IPS-NIHi11 (cell line): ENCODE measurements at regions not wholly inside any gene's neighbourhood (a gene's known extent, or its start where the extent isn't known, plus 50 kb on each side); places are given as distances from the start of the nearest gene placed in this dataset.

Experiments used
- DNase-seq: peaks from one replicate; pipeline ENCODE4 v3.0.0; 2012; ENCODE audit warnings: mixed read lengths, low spot score

DNA sequence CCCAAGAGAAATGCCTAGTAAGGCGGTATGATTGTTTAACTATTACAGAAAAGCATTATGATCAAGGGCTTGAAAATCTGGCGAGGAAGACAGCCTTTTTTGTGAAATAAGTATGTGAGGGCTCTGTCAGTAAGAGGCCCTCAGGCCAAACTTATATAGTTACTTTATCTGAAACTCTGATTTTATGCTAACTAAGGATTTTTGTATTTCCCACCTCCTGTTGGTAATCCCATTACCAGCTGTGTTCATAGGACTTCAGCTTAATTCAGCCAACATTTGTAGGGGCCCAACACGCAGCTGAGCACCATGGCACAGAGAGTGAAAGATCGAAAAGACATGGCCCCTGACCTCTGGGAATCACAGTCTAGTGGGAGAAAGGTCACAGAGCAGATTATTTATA is 318.3 kb upstream of the WWC1 start:
- no peak for DNase-seq

DNA sequence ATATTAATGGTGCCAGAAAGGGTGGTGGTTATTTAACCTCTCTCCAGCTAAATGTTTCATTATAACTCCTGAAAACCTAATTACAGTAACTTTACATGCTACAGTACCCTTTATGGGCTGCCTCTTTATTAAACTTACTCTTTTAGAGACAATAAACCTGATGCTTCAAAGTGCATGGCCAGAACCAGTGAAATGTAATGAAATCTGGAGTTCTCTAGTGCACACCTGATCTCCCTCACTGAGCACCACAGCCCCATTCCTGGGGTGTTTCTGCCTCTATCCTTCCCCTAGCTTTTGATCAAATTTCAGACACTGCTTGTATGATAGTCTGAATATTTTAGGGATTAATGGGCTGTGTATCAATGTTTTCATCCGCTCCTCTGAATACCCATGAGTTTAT is 306.5 kb upstream of the WWC1 start:
- DNase-seq = no peak

DNA sequence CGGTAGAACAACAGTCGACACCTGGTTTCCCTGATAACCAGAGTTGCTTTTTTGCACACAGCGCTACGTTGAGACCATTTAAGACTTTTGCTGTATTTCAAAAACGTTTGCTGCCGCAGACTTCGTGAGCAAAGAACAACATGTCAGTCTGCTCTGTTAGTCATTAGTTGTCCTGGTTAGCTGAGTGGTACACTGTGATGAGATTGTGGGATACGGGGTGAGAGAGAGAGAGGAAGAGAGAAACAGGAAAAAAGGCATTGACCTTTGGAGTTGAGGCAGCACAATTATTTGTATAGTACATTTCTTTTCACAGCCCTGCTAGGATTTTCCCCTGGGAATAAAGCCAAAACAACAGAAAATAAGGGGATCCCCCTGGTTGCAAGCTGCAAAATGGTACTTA is 306.1 kb upstream of the WWC1 start:
- DNase-seq = no peak

- DNase-seq = no peak
Observed at GRCh38 chr5:167987490-167988280, 303.8 kb upstream of the WWC1 start.

DNA sequence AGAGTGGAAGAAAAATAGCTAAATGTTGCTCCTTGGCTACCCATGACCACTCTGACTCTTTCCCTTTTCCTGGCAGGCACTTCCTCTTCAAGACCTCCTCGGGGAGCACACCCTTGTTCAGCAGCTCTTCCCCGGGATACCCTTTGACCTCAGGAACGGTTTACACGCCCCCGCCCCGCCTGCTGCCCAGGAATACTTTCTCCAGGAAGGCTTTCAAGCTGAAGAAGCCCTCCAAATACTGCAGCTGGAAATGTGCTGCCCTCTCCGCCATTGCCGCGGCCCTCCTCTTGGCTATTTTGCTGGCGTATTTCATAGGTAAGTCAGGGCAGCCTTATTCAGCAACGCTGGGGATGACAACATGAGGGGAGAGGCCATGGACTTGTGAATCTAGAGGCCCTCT is 298.6 kb upstream of the WWC1 start:
- DNase-seq = no peak

DNA sequence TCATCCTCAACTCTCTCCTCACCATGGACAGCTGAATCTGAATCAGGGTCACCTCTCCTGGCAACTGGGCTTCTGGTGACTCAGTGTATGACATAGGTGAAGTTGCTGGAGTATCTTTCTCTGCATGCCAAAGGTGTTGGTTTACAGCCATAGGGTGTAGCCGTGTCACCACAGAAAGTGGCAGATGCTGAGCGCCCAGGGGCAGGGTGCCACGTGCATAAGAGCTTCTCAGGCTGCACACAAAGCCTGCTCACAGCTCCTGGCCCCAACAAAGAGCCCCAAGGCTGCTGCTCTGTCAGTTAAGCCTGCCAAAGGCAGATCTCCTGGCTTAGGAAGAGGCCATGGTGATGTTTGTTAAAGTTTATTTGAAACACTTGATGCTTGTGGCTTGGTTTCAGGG is 297.7 kb upstream of the WWC1 start:
- no peak for DNase-seq

DNA sequence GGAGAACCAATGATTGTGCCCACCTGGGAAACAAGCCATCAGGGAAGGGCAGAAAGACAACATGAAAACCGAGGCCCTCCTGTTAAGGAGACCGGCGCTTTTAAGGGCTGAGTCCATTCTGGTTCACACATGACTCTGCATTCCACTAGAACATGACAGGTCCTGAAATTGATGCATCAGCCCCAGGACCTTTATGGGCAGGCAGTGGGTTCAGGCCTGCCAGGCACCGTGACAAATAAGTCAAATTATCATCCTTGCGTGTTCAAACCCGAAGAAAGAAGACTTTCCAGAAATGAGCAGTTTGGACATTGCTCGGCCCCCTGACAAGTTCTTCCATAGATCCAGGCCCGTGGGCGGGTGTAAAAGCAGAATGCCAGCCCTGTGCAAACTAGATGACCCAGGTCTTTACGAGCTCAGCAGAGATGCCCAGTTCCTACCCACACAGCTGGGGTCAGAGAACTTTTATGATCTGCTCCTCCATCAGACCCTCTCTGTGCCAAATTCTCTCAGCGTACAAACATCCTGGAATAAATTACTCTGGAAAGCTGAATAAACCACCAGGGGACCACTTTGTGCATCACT is 295.5 kb upstream of the WWC1 start:
- no peak for DNase-seq

- no peak for DNase-seq
Observed at GRCh38 chr5:167998148-167998767, 293.2 kb upstream of the WWC1 start.

GRCh38 chr5:167999182-167999581 is 292.3 kb upstream of the WWC1 start:
- no peak for DNase-seq

GRCh38 chr5:168001318-168001717 is 290.1 kb upstream of the WWC1 start:
- DNase-seq = no peak

GRCh38 chr5:168002116-168002515 is 289.3 kb upstream of the WWC1 start:
- DNase-seq = no peak

- DNase-seq = no peak
Observed at GRCh38 chr5:168005093-168005492, 286.4 kb upstream of the WWC1 start.

- DNase-seq = no peak
Observed at GRCh38 chr5:168005936-168006335, 285.5 kb upstream of the WWC1 start.

DNA sequence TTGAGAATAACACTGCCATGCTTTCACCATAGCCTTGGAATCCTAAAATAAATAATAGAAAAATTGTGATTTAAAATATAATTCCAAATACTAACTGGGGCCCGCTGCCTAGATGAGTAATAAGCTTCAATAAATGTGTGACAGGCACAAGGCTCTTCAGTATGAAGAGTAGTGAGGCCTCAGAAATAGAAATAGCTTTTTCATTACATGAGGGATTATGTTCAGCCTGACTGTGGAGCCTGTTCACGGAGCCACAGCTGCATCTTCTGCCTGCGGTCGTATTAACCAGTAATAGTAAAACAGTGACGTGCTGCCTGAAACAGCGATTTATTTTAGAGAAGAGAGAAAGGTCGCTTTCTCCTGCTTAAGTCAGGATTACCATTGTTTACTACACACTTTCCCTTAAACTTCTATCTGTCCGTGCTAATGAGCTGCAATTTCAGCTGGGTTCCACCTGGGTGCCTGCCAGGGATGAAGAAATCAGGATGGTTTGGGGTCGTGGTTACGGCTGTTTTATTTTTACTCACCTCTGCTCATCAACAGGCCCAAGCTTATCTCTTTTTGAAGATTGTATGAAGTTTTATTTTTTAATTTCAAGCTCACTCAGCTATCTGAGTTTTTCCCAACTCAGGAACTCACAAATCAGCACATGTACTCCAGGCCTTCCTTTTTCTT is 284.9 kb upstream of the WWC1 start:
- DNase-seq = no peak

- DNase-seq = no peak
Observed at GRCh38 chr5:168007286-168007685, 284.2 kb upstream of the WWC1 start.

- DNase-seq = no peak
Observed at GRCh38 chr5:168008555-168008954, 282.9 kb upstream of the WWC1 start.

- no peak for DNase-seq
Observed at GRCh38 chr5:168011096-168011495, 280.3 kb upstream of the WWC1 start.

GRCh38 chr5:168012006-168012405 is 279.4 kb upstream of the WWC1 start:
- DNase-seq = no peak

- no peak for DNase-seq
Observed at GRCh38 chr5:168013546-168013945, 277.9 kb upstream of the WWC1 start.

DNA sequence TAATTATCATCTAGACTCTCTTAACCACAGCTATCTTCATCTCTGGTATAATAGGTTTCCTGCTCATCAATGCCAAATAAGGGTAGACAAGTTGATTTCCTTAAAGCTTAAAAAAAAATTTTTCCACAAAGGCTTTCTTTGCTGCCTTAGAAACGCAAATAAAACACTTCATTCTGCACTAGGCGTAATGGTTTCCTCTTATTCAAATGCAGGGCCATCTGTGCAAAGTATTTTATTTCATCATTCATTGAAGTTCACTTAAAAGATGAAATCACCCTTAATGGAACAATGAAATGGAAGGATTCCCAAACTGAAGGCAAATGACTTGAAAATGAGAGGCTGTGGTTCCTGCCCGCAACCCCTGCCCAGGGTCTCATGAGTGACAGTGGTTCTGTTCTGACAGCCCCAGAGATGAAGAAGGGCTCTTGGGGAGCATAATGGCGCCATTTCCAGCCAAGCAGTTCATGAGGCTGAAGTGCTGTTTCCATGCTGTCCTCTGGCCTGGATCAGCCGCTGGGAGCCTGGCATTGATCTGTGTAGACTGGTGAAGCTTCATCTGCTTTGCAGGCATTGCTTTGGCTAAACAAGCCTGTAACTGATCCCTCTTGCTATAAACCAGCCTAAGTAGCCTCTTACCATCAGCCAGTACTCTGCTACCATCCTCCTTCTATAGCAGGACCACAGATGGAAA is 276.9 kb upstream of the WWC1 start:
- no peak for DNase-seq

DNA sequence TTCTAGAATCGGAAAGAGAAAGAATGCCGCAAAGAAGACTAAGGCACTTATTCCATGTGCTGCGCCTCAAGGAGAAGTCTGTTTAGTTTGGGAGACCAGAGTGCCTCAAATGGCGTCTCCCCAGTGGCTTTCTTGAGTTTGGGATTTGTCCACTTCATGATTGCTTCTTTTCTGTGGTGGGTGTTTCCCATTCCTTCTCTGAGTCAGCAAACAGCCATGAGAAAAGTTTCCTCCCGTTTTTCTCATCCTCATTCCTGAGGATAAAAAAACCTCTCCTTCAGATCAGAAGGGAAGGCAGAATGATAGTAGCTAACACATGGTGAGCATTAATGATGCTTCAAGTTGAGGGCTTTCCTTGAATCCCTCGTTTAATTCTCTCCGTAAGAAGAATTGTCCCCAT is 275.9 kb upstream of the WWC1 start:
- DNase-seq = no peak

GRCh38 chr5:168017313-168017712 is 274.1 kb upstream of the WWC1 start:
- DNase-seq = no peak
